Activated naive CD4-positive, alpha-beta T cell treated with anti-CD3 and anti-CD28 coated beads for 36 hours (primary cell): ENCODE measurements at regions not wholly inside any gene's neighbourhood (a gene's known extent, or its start where the extent isn't known, plus 50 kb on each side); places are given as distances from the start of the nearest gene placed in this dataset.

Source experiments
- CTCF ChIA-PET: fragments of 350-600 bp; sonication (Branson Sonifier 250); formaldehyde crosslinking; loops from one replicate; lab custom pipeline; 2021; ENCODE audit warnings: antibody characterized with exemption; lab: Charles Lee
- DNase-seq: peaks from one replicate; pipeline ENCODE4 v3.0.0-alpha.2; 2020
- H3K27ac Mint-ChIP-seq: one replicate; pipeline ENCODE4 v1.8.0; 2021; ENCODE audit warnings: mild to moderate bottlenecking, mixed read lengths
- H3K27me3 Mint-ChIP-seq: one replicate; pipeline ENCODE4 v1.8.0; 2021; ENCODE audit warnings: low read depth, mixed read lengths
- H3K36me3 Mint-ChIP-seq: one replicate; pipeline ENCODE4 v1.8.0; 2021; ENCODE audit warnings: low read depth, mixed read lengths
- H3K4me1 Mint-ChIP-seq: one replicate; pipeline ENCODE4 v1.8.0; 2021; ENCODE audit warnings: low read depth, mixed read lengths
- H3K4me3 Mint-ChIP-seq: one replicate; pipeline ENCODE4 v1.8.0; 2021; ENCODE audit warnings: mild to moderate bottlenecking, moderate library complexity, mixed read lengths
- H3K9me3 Mint-ChIP-seq: one replicate; pipeline ENCODE4 v1.8.0; 2021; ENCODE audit warnings: mixed read lengths
- intact Hi-C: fragments of 100-400 bp; cut with micrococcal nuclease; formaldehyde crosslinking; loops from one replicate; pipeline ENCODE4 v1.15.1; 2023

DNA sequence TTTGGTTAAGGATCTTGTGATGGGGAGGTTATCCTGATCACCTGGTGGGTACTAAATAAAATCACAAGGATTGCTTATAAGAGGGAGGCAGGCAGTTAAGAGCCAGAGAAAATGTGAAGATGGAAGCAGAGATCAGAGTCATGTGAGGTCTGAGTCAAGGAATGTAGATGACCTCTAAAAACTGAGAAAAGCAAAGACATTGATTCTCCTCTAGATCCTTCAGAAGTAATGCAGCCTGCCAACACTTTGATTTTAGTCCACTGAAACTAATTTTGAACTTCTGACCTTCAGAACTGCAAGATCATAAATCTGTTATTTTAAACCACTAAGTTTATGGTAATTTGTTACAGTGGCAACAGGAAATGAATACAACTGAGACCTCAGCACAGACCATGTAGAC lies 499.0 kb downstream of the GADD45G start:
- Mint-ChIP-seq H3K9me3 (peaks cover 2% of the 10 kb centered on the region), H3K4me1 (peaks cover 3% of the 10 kb centered on the region)
- intact Hi-C loops = loop anchor here (2.0 to 5.0 kb wide), 3 partner anchors 51 to 121 kb away; no protein-coding TSS in a partner anchor

DNA sequence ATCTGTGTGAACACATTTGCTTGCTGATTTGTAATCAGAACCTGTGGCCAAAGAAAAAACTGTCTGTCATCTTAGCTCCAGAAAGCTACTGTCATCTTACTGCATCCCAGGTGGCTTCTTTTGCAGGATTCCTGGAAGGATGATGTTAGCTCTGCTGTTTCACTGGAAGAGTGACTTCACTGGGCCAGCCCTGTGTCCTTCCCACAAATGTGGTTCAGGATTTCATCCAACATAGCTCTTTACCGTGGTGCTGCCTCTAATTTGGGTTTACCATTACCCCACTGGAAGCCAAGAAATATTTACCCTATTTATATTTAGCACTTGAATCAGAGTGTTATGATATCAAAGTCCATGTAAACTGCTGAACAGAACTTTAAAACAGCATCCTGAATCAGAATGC lies 501.0 kb downstream of the GADD45G start:
- Mint-ChIP-seq H3K4me3 (no peak overlapping the region), H3K36me3 (no peaks in the 10 kb centered on the region), H3K4me1 (peaks cover 3% of the 10 kb centered on the region), H3K9me3 (peaks cover 11% of the 10 kb centered on the region), H3K27ac (no peak overlapping the region), H3K27me3 (peaks cover 2% of the 10 kb centered on the region)
- CTCF ChIA-PET = interaction anchor here (0.7 to 1.3 kb wide), 7 partner anchors 8 to 512 kb away, joined by 3 to 5 read pairs (median 3); no protein-coding TSS in a partner anchor
- intact Hi-C loops = no loop called here
- DNase-seq = no peak

More for the DNA sequence above, 499.0 kb downstream of the GADD45G start:
- H3K27ac Mint-ChIP-seq = no peak overlapping the region
- peaks cover 2% of the 10 kb centered on the region for H3K27me3 Mint-ChIP-seq
- H3K36me3 Mint-ChIP-seq = no peaks in the 10 kb centered on the region
- DNase-seq = no peak
- no peak overlapping the region for H3K4me3 Mint-ChIP-seq
- CTCF ChIA-PET = interaction anchor here (0.6 to 5.1 kb wide), 5 partner anchors 501 to 1766 kb away, joined by 4 to 110 read pairs (median 15); partner anchors contain the start of gene GADD45G

- CTCF ChIA-PET = interaction anchor here (0.5 to 1.3 kb wide), 5 partner anchors 53 to 513 kb away, joined by 3 to 6 read pairs (median 3); no protein-coding TSS in a partner anchor
- Mint-ChIP-seq H3K4me1 (peaks cover under 1% of the 10 kb centered on the region), H3K36me3 (no peaks in the 10 kb centered on the region), H3K27ac (no peak overlapping the region), H3K4me3 (no peak overlapping the region), H3K27me3 (no peaks in the 10 kb centered on the region), H3K9me3 (peaks cover 11% of the 10 kb centered on the region)
- intact Hi-C loops = no loop called here
- no peak for DNase-seq
These were observed 502.4 kb downstream of the GADD45G start for GRCh38 chr9:90107040-90107725.

- CTCF ChIA-PET = interaction anchor here (0.5 to 1.2 kb wide), 2 partner anchors 54 to 347 kb away, joined by 3 read pairs; no protein-coding TSS in a partner anchor
- no peak overlapping the region for H3K27ac Mint-ChIP-seq
- H3K27me3 Mint-ChIP-seq = no peaks in the 10 kb centered on the region
- no peaks in the 10 kb centered on the region for H3K4me1 Mint-ChIP-seq
- peaks cover 11% of the 10 kb centered on the region for H3K9me3 Mint-ChIP-seq
- no peak overlapping the region for H3K4me3 Mint-ChIP-seq
- intact Hi-C loops = no loop called here
- DNase-seq = no peak
- H3K36me3 Mint-ChIP-seq = no peaks in the 10 kb centered on the region
These were observed 503.2 kb downstream of the GADD45G start for GRCh38 chr9:90107726-90108655.

DNA sequence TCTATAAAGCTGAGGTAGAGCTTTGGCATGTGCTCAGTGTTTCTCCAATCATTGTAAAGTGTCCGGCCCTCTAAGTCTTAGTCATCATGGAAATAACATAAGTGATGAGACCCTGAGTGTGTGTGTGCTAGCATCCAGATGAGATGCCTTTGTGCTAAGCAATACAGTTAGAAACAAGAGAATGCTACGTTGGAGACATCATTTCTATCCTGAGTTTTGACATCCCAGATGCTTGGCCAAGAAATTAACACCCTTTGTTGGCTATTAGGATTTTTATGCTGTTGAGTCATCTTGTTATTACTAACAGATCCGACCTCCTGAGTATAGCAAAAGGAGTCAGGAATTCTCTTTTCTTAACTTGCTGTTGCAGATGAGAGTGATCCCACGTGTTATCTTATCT lies 508.0 kb downstream of the GADD45G start:
- Mint-ChIP-seq H3K4me3 (no peak overlapping the region), H3K36me3 (no peaks in the 10 kb centered on the region), H3K27me3 (no peaks in the 10 kb centered on the region), H3K9me3 (peaks cover 11% of the 10 kb centered on the region), H3K4me1 (no peaks in the 10 kb centered on the region), H3K27ac (no peak overlapping the region)
- intact Hi-C loops = no loop called here
- no peak for DNase-seq
- CTCF ChIA-PET = no interaction called here

GRCh38 chr9:90114641-90115425 lies 510.0 kb downstream of the GADD45G start:
- H3K4me3 Mint-ChIP-seq = no peak overlapping the region
- peaks cover 3% of the 10 kb centered on the region for H3K9me3 Mint-ChIP-seq
- CTCF ChIA-PET = no interaction called here
- no peaks in the 10 kb centered on the region for H3K36me3 Mint-ChIP-seq
- H3K27me3 Mint-ChIP-seq = no peaks in the 10 kb centered on the region
- no peak overlapping the region for H3K27ac Mint-ChIP-seq
- no peaks in the 10 kb centered on the region for H3K4me1 Mint-ChIP-seq
- intact Hi-C loops = no loop called here
- DNase-seq = no peak

DNA sequence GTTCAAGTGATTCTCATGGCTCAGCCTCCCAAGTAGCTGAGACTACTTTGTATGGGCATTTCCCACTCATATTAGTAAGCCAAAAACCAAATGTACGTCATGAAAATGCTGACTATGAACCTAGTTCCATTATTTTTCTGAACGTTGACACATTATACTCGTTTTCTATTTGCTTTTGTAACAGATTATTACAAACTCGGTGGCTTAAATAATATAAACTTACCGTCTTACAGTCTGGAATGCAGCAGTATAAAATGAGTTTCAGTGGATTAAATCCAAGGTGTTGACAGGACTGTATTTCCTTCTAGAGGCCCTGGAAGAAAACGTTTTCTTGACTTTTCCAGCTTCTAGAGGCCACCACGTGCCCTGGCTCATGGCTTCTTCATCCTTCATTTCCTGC lies 517.0 kb downstream of the GADD45G start:
- DNase-seq = no peak
- H3K4me3 Mint-ChIP-seq = no peak overlapping the region
- H3K36me3 Mint-ChIP-seq = no peaks in the 10 kb centered on the region
- peaks cover 7% of the 10 kb centered on the region for H3K9me3 Mint-ChIP-seq
- intact Hi-C loops = no loop called here
- no peaks in the 10 kb centered on the region for H3K27me3 Mint-ChIP-seq
- no peaks in the 10 kb centered on the region for H3K4me1 Mint-ChIP-seq
- CTCF ChIA-PET = interaction anchor here (1.3 to 1.4 kb wide), 2 partner anchors 20 to 528 kb away, joined by 3 read pairs; no protein-coding TSS in a partner anchor
- H3K27ac Mint-ChIP-seq = no peak overlapping the region

- no peaks in the 10 kb centered on the region for H3K36me3 Mint-ChIP-seq
- H3K4me3 Mint-ChIP-seq = no peak overlapping the region
- no peak for DNase-seq
- CTCF ChIA-PET = interaction anchor here (0.9 kb wide), 1 partner anchor 20 kb away, joined by 3 read pairs; no protein-coding TSS in a partner anchor
- H3K27ac Mint-ChIP-seq = no peak overlapping the region
- peaks cover 7% of the 10 kb centered on the region for H3K9me3 Mint-ChIP-seq
- intact Hi-C loops = no loop called here
- peaks cover 9% of the 10 kb centered on the region for H3K27me3 Mint-ChIP-seq
- H3K4me1 Mint-ChIP-seq = no peaks in the 10 kb centered on the region
These were observed 517.7 kb downstream of the DIRAS2 start for GRCh38 chr9:90124961-90125360.

DNA sequence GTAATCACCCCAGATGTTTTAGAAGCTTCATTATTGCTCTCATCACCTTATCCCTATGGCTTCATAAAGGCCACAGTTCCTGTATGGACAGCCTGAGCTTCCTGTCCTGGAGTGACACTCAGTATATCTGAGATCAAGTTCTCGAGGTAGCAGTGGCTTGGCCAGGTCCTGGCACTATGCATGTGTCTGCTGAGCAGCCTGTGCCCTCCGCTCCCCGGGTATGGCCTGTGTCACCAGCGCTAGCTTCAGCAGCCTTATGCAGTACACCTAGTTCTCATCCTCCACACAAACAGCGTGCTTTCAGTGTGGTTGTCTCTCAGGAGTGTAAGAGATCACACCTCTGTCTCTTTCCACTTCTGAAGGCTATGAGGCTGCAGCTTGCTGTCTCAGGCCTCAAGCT lies 514.7 kb downstream of the DIRAS2 start:
- H3K9me3 Mint-ChIP-seq = peaks cover 7% of the 10 kb centered on the region
- no peak overlapping the region for H3K4me3 Mint-ChIP-seq
- no peaks in the 10 kb centered on the region for H3K4me1 Mint-ChIP-seq
- H3K36me3 Mint-ChIP-seq = no peaks in the 10 kb centered on the region
- peaks cover 10% of the 10 kb centered on the region for H3K27me3 Mint-ChIP-seq
- CTCF ChIA-PET = no interaction called here
- no peak overlapping the region for H3K27ac Mint-ChIP-seq
- no peak for DNase-seq
- intact Hi-C loops = no loop called here

GRCh38 chr9:90128587-90129190 lies 513.9 kb downstream of the DIRAS2 start:
- Mint-ChIP-seq H3K27ac (no peak overlapping the region), H3K9me3 (peaks cover under 1% of the 10 kb centered on the region), H3K27me3 (peaks cover 10% of the 10 kb centered on the region), H3K4me1 (no peaks in the 10 kb centered on the region), H3K36me3 (no peaks in the 10 kb centered on the region), H3K4me3 (no peak overlapping the region)
- DNase-seq = no peak
- CTCF ChIA-PET = no interaction called here
- intact Hi-C loops = no loop called here

GRCh38 chr9:90129446-90129845 lies 513.2 kb downstream of the DIRAS2 start:
- CTCF ChIA-PET = no interaction called here
- Mint-ChIP-seq H3K36me3 (no peaks in the 10 kb centered on the region), H3K27me3 (peaks cover 12% of the 10 kb centered on the region), H3K9me3 (no peaks in the 10 kb centered on the region), H3K4me3 (no peak overlapping the region), H3K4me1 (no peaks in the 10 kb centered on the region), H3K27ac (no peak overlapping the region)
- intact Hi-C loops = no loop called here
- DNase-seq = no peak
